ENCODE measurements at regions not wholly inside any gene's neighbourhood (a gene's known extent, or its start where the extent isn't known, plus 50 kb on each side); places are given as distances from the start of the nearest gene placed in this dataset.
"Not testable (repeated sequence)": the region's sequence is repeated elsewhere in the genome, so short reads cannot be mapped to it uniquely, and the experiment has no call there.

- not testable (repeated sequence) for DNase-seq
Observed at GRCh38 chr2:87319705-87320104, 298.1 kb upstream of the PLGLB1 start.

GRCh38 chr2:87321201-87321600, 299.6 kb upstream of the PLGLB1 start:
- not testable (repeated sequence) for DNase-seq

GRCh38 chr2:87324335-87325041, 302.8 kb upstream of the PLGLB1 start:
- not testable (repeated sequence) for DNase-seq

GRCh38 chr2:87325042-87325910, 303.6 kb upstream of the PLGLB1 start:
- not testable (repeated sequence) for DNase-seq

- DNase-seq = not testable (repeated sequence)
Observed at GRCh38 chr2:87325911-87326294, 304.3 kb upstream of the PLGLB1 start.

GRCh38 chr2:87326754-87327153, 305.1 kb upstream of the PLGLB1 start:
- DNase-seq = not testable (repeated sequence)

- not testable (repeated sequence) for DNase-seq
Observed at GRCh38 chr2:87327648-87328371, 306.2 kb upstream of the PLGLB1 start.

GRCh38 chr2:87329529-87329928, 307.9 kb upstream of the PLGLB1 start:
- not testable (repeated sequence) for DNase-seq

- not testable (repeated sequence) for DNase-seq
Observed at GRCh38 chr2:87330486-87330885, 308.8 kb upstream of the PLGLB1 start.

GRCh38 chr2:87331940-87332583, 310.4 kb upstream of the PLGLB1 start:
- DNase-seq = not testable (repeated sequence)

GRCh38 chr2:87334888-87335287, 313.2 kb upstream of the PLGLB1 start:
- not testable (repeated sequence) for DNase-seq

- not testable (repeated sequence) for DNase-seq
Observed at GRCh38 chr2:87338998-87339397, 317.4 kb upstream of the PLGLB1 start.

GRCh38 chr2:87341601-87342014, 320.0 kb upstream of the PLGLB1 start:
- DNase-seq = peak; percentile 73

- not testable (repeated sequence) for DNase-seq
Observed at GRCh38 chr2:87342175-87342574, 320.5 kb upstream of the PLGLB1 start.

GRCh38 chr2:87343347-87343746, 321.7 kb upstream of the PLGLB1 start:
- DNase-seq = not testable (repeated sequence)

GRCh38 chr2:87345283-87345682, 323.6 kb upstream of the PLGLB1 start:
- not testable (repeated sequence) for DNase-seq

GRCh38 chr2:87348556-87348955, 326.9 kb upstream of the PLGLB1 start:
- not testable (repeated sequence) for DNase-seq

- DNase-seq = not testable (repeated sequence)
Observed at GRCh38 chr2:87349006-87349405, 327.4 kb upstream of the PLGLB1 start.

GRCh38 chr2:87352178-87352934, 330.7 kb upstream of the PLGLB1 start:
- not testable (repeated sequence) for DNase-seq

- not testable (repeated sequence) for DNase-seq
Observed at GRCh38 chr2:87353408-87353807, 331.8 kb upstream of the PLGLB1 start.

GRCh38 chr2:87354102-87354501, 332.5 kb upstream of the PLGLB1 start:
- DNase-seq = not testable (repeated sequence)

GRCh38 chr2:87360250-87360649, 338.6 kb upstream of the PLGLB1 start:
- not testable (repeated sequence) for DNase-seq
